GM21526 (cell line): ENCODE measurements at regions not wholly inside any gene's neighbourhood (a gene's known extent, or its start where the extent isn't known, plus 50 kb on each side); places are given as distances from the start of the nearest gene placed in this dataset.
"Not testable (repeated sequence)": the region's sequence is repeated elsewhere in the genome, so short reads cannot be mapped to it uniquely, and the experiment has no call there.

Experiments used
- ATAC-seq: cut with Tn5 transposase; IDR thresholded peaks from one replicate; pipeline ENCODE4 v1.9.1; 2021; ENCODE audit warnings: moderate library complexity; ENCODE audit not compliant: unreplicated experiment, low FRiP score

- no peak for ATAC-seq
Observed at GRCh38 chr2:136715146-136715545, 50.2 kb upstream of the THSD7B start.

- ATAC-seq = no peak
Observed at GRCh38 chr2:136714452-136714951, 50.8 kb upstream of the THSD7B start.

- ATAC-seq = no peak
Observed at GRCh38 chr2:136713739-136714138, 51.6 kb upstream of the THSD7B start.

GRCh38 chr2:136705336-136705735 lies 60.0 kb upstream of the THSD7B start:
- no peak for ATAC-seq

- no peak for ATAC-seq
Observed at GRCh38 chr2:136703214-136703613, 62.1 kb upstream of the THSD7B start.

- no peak for ATAC-seq
Observed at GRCh38 chr2:136696438-136696837, 68.9 kb upstream of the THSD7B start.

GRCh38 chr2:136693966-136694365 lies 71.4 kb upstream of the THSD7B start:
- no peak for ATAC-seq

GRCh38 chr2:136680079-136680478 lies 85.3 kb upstream of the THSD7B start:
- not testable (repeated sequence) for ATAC-seq

- ATAC-seq = no peak
Observed at GRCh38 chr2:136665736-136666135, 99.6 kb upstream of the THSD7B start.

GRCh38 chr2:136664713-136665405 lies 100.5 kb upstream of the THSD7B start:
- ATAC-seq = no peak

- no peak for ATAC-seq
Observed at GRCh38 chr2:136658201-136658600, 107.1 kb upstream of the THSD7B start.

- no peak for ATAC-seq
Observed at GRCh38 chr2:136653861-136654260, 111.5 kb upstream of the THSD7B start.

- no peak for ATAC-seq
Observed at GRCh38 chr2:136651456-136652010, 113.8 kb upstream of the THSD7B start.

- no peak for ATAC-seq
Observed at GRCh38 chr2:136647039-136647438, 118.3 kb upstream of the THSD7B start.

GRCh38 chr2:136645236-136645828 lies 120.0 kb upstream of the THSD7B start:
- ATAC-seq = no peak

GRCh38 chr2:136639651-136640050 lies 125.7 kb upstream of the THSD7B start:
- ATAC-seq = no peak

- no peak for ATAC-seq
Observed at GRCh38 chr2:136638193-136638592, 127.2 kb upstream of the THSD7B start.

GRCh38 chr2:136637402-136637801 lies 127.9 kb upstream of the THSD7B start:
- ATAC-seq = no peak

GRCh38 chr2:136628490-136628889 lies 136.9 kb upstream of the THSD7B start:
- ATAC-seq = no peak

- ATAC-seq = no peak
Observed at GRCh38 chr2:136613096-136613495, 152.2 kb upstream of the THSD7B start.

GRCh38 chr2:136612079-136612478 lies 153.3 kb upstream of the THSD7B start:
- no peak for ATAC-seq

GRCh38 chr2:136611451-136611850 lies 153.9 kb upstream of the THSD7B start:
- ATAC-seq = no peak
